OCI-LY7 (cell line): ENCODE measurements at regions not wholly inside any gene's neighbourhood (a gene's known extent, or its start where the extent isn't known, plus 50 kb on each side); places are given as distances from the start of the nearest gene placed in this dataset.

Experiments used
- BruUV-seq: library from RNA; stranded (reverse); fragments of 400-500 nt; replicated peaks from 2 replicates; lab custom pipeline; 2021; lab: Mats Ljungman, UMichigan
- CTCF ChIA-PET: fragments of 300-600 bp; sonication (Branson Sonifier 250); formaldehyde crosslinking; loops from one replicate; lab custom pipeline; 2022; ENCODE audit warnings: antibody characterized with exemption; ENCODE audit not compliant: unreplicated experiment; lab: Charles Lee
- POLR2A ChIA-PET: fragments of 300-600 bp; sonication (Branson Sonifier 250); formaldehyde crosslinking; loops from one replicate; lab custom pipeline; 2022; ENCODE audit warnings: antibody characterized with exemption; lab: Charles Lee
- DNase-seq: peaks from one replicate; pipeline ENCODE4 v3.0.0-alpha.2; 2015; ENCODE audit warnings: low spot score
- H2AFZ ChIP-seq: fragments of 200-600 bp; sonication (generic), shearing (Covaris generic); 2 replicates; pipeline ENCODE4 v1.6.1; 2014; ENCODE audit warnings: mild to moderate bottlenecking, antibody characterized with exemption, low read length, moderate library complexity
- H3K27ac ChIP-seq: fragments of 200-600 bp; sonication (generic); 2 replicates; pipeline ENCODE4 v1.5.1; 2014; ENCODE audit warnings: mixed run types, low read depth, mild to moderate bottlenecking, moderate library complexity, low read length, inconsistent platforms; ENCODE audit not compliant: poor library complexity, severe bottlenecking
- H3K36me3 ChIP-seq: fragments of 200-600 bp; sonication (generic); 2 replicates; pipeline ENCODE4 v1.6.1; 2014; ENCODE audit warnings: mild to moderate bottlenecking, antibody characterized with exemption, low read length, moderate library complexity, mixed read lengths; ENCODE audit not compliant: insufficient read depth
- H3K4me1 ChIP-seq: fragments of 200-600 bp; sonication (generic); 2 replicates; pipeline ENCODE4 v1.5.1; 2014; ENCODE audit warnings: mild to moderate bottlenecking, low read length; ENCODE audit not compliant: insufficient read depth, poor library complexity, severe bottlenecking
- H3K4me2 ChIP-seq: fragments of 200-600 bp; sonication (generic); 2 replicates; pipeline ENCODE4 v1.6.1; 2014; ENCODE audit warnings: mild to moderate bottlenecking, low read length
- H3K4me3 ChIP-seq: fragments of 200-600 bp; sonication (generic); 2 replicates; pipeline ENCODE4 v1.5.1; 2014; ENCODE audit warnings: mild to moderate bottlenecking, low read depth, low read length; ENCODE audit not compliant: poor library complexity, severe bottlenecking
- H3K79me2 ChIP-seq: fragments of 200-600 bp; sonication (generic); 2 replicates; pipeline ENCODE4 v1.6.1; 2016; ENCODE audit warnings: low read depth, mild to moderate bottlenecking, low read length, moderate library complexity, mixed read lengths; ENCODE audit not compliant: insufficient read depth
- H3K9me2 ChIP-seq: fragments of 200-600 bp; sonication (generic); 2 replicates; pipeline ENCODE4 v1.6.1; 2016; ENCODE audit warnings: mild to moderate bottlenecking, low read length, mixed read lengths; ENCODE audit not compliant: insufficient read depth
- H3K9me3 ChIP-seq: fragments of 200-600 bp; sonication (generic); 2 replicates; pipeline ENCODE4 v1.6.1; 2014; ENCODE audit warnings: mild to moderate bottlenecking, mixed run types, low read length, mixed read lengths
- H4K20me1 ChIP-seq: fragments of 200-600 bp; sonication (generic); 2 replicates; pipeline ENCODE4 v1.6.1; 2014; ENCODE audit warnings: mild to moderate bottlenecking, antibody characterized with exemption, low read length, moderate library complexity, mixed read lengths; ENCODE audit not compliant: insufficient read depth
- CTCF ChIP-seq: fragments of 200-600 bp; sonication (generic); conservative IDR thresholded peaks from 2 replicates; pipeline ENCODE4 v1.5.1; 2014; ENCODE audit warnings: mild to moderate bottlenecking, antibody characterized with exemption, low read length, moderate library complexity, mixed read lengths
- EZH2phosphoT487 ChIP-seq: fragments of 200-600 bp; sonication (generic); IDR thresholded peaks from 2 replicates; pipeline ENCODE4 v1.6.1; 2018; ENCODE audit warnings: low read depth, borderline replicate concordance, mild to moderate bottlenecking, mixed run types, antibody characterized with exemption, low read length, moderate library complexity, mixed read lengths
- intact Hi-C: fragments of 100-400 bp; cut with micrococcal nuclease; formaldehyde crosslinking; loops from one replicate; pipeline ENCODE4 v1.10.0; 2022; ENCODE audit not compliant: unreplicated experiment

- POLR2A ChIA-PET, result no interaction called here
- Histone ChIP-seq H4K20me1 (no peaks in the 10 kb centered on the region), H3K4me2 (no peak overlapping the region), H3K4me3 (no peak overlapping the region), H3K79me2 (no peaks in the 10 kb centered on the region), H3K4me1 (no peaks in the 10 kb centered on the region), H3K9me2 (no peaks in the 10 kb centered on the region), H3K36me3 (no peaks in the 10 kb centered on the region), H3K9me3 (no peaks in the 10 kb centered on the region), H3K27ac (no peak overlapping the region), H2AFZ (no peak overlapping the region)
- CTCF ChIA-PET, result no interaction called here
- intact Hi-C loops, result no loop called here
- no peak for TF ChIP-seq EZH2phosphoT487
- TF ChIP-seq CTCF, result no peak
- BruUV-seq, result no TSS peak
- DNase-seq, result no peak
These were observed 199.1 kb upstream of the NCAM1 start for GRCh38 chr11:112761911-112762706.

- TF ChIP-seq CTCF, result no peak
- TF ChIP-seq EZH2phosphoT487, result no peak
- H4K20me1 ChIP-seq, result no peaks in the 10 kb centered on the region
- no peaks in the 10 kb centered on the region for H3K4me1 ChIP-seq
- no peak overlapping the region for H3K27ac ChIP-seq
- no peaks in the 10 kb centered on the region for H3K36me3 ChIP-seq
- H3K79me2 ChIP-seq, result no peaks in the 10 kb centered on the region
- H3K9me3 ChIP-seq, result no peaks in the 10 kb centered on the region
- BruUV-seq, result no TSS peak
- ChIA-PET CTCF (no interaction called here), POLR2A (no interaction called here)
- H2AFZ ChIP-seq, result no peak overlapping the region
- H3K9me2 ChIP-seq, result no peaks in the 10 kb centered on the region
- DNase-seq, result no peak
- no peak overlapping the region for H3K4me3 ChIP-seq
- no peak overlapping the region for H3K4me2 ChIP-seq
- intact Hi-C loops, result no loop called here
These were observed 198.5 kb upstream of the NCAM1 start for GRCh38 chr11:112762707-112763090.

GRCh38 chr11:112765337-112765736, 195.9 kb upstream of the NCAM1 start:
- no peak overlapping the region for H3K27ac ChIP-seq
- no TSS peak for BruUV-seq
- no peaks in the 10 kb centered on the region for H3K9me2 ChIP-seq
- no peak overlapping the region for H3K4me2 ChIP-seq
- CTCF ChIA-PET, result no interaction called here
- intact Hi-C loops, result no loop called here
- H3K79me2 ChIP-seq, result no peaks in the 10 kb centered on the region
- no peaks in the 10 kb centered on the region for H3K36me3 ChIP-seq
- TF ChIP-seq EZH2phosphoT487 (no peak), CTCF (no peak)
- no peak overlapping the region for H3K4me3 ChIP-seq
- no peak for DNase-seq
- POLR2A ChIA-PET, result no interaction called here
- H2AFZ ChIP-seq, result no peak overlapping the region
- no peaks in the 10 kb centered on the region for H4K20me1 ChIP-seq
- H3K4me1 ChIP-seq, result no peaks in the 10 kb centered on the region
- no peaks in the 10 kb centered on the region for H3K9me3 ChIP-seq
